Adrenal gland (tissue), 9 donors: ENCODE measurements at regions not wholly inside any gene's neighbourhood (a gene's known extent, or its start where the extent isn't known, plus 50 kb on each side); places are given as distances from the start of the nearest gene placed in this dataset.

Source experiments
- DNase-seq, 7 donors: peaks; one replicate each; pipeline ENCODE4 v3.0.0-alpha.2; 2019 to 2020
- H3K27ac ChIP-seq, 5 donors: fragments of 200-600 bp; sonication (generic) in 4 of 5; 1 replicate in 3 of 5; 2 replicates in 2 of 5; pipeline versions ENCODE4 v1.5.1 to v1.8.0; 2016 to 2020; ENCODE audit warnings: mild to moderate bottlenecking in 1 of 5
- H3K27me3 ChIP-seq: fragments of 200-600 bp; 2 replicates; pipeline ENCODE4 v1.8.0; 2021
- H3K36me3 ChIP-seq, 2 donors: fragments of 200-600 bp; replicated peaks in 1 of 2; 1 replicate in 1 of 2; 2 replicates in 1 of 2; pipeline versions ENCODE4 v1.5.1 to v1.8.0; 2018 to 2022
- H3K4me1 ChIP-seq, 2 donors: fragments of 200-600 bp; replicated peaks in 1 of 2; 1 replicate in 1 of 2; 2 replicates in 1 of 2; pipeline versions ENCODE4 v1.5.1 to v1.8.0; 2018 to 2021
- H3K4me3 ChIP-seq, 4 donors: fragments of 200-600 bp; sonication (generic) in 3 of 4; one replicate each; pipeline ENCODE4 v1.5.1; 2016 to 2018
- H3K9me3 ChIP-seq, 3 donors: fragments of 200-600 bp; sonication (generic) in 1 of 3; replicated peaks in 1 of 3; 1 replicate in 2 of 3; 2 replicates in 1 of 3; pipeline versions ENCODE4 v1.5.1 to v1.8.0; 2016 to 2021
- CTCF ChIP-seq, 6 experiments: fragments of 450-650 bp in 4 of 6; fragments of 200-600 bp in 2 of 6; sonication (generic) in 1 of 6; IDR thresholded peaks; 1 replicate in 5 of 6; 2 replicates in 1 of 6; pipeline versions ENCODE4 v1.5.1 to v1.8.0; 2016 to 2021; ENCODE audit warnings: antibody characterized with exemption in 6 of 6, mild to moderate bottlenecking in 2 of 6, moderate library complexity in 1 of 6
- POLR2A ChIP-seq, 2 donors: fragments of 450-650 bp; IDR thresholded peaks; one replicate each; pipeline ENCODE4 v1.6.1; 2017; ENCODE audit warnings: antibody characterized with exemption in 2 of 2, mild to moderate bottlenecking in 2 of 2, moderate library complexity in 1 of 2
- WGBS, 4 donors: extraction: QIAGEN DNeasy Blood & Tissue Kit in 2 of 4; methylation state at CpG; one replicate each; pipeline versions ENCODE4 v1.1.5 to v1.1.7; 2013 to 2017; 5-methylcytosine and 5-hydroxymethylcytosine counted together
- intact Hi-C, 2 donors: fragments of 100-400 bp; cut with DNase I; formaldehyde crosslinking; loops; one replicate each; pipeline versions ENCODE4 v1.14.1 to v1.15.0; 2022 to 2023
- donor health status: healthy with polysubstance abuse.
- donor health status: Bipolar disorder and iron deficiency.
- donor health status: DM: yes; HTN: yes; CAD: no.
- donor health status: DM: no; HTN: no; CAD: no.
- donor health status: DM: no; HTN: no; CAD: no.

GRCh38 chr1:209207701-209208286, 375.7 kb upstream of the CAMK1G start:
- H3K4me3 ChIP-seq = peak overlapping the region in 1 of 4 donors; percentile 11
- DNase-seq = peak; percentile 33 to 83 (median 64)
- H3K36me3 ChIP-seq = no peaks in the 10 kb centered on the region
- 1 to 3% (median 2%) methylated on average over 18 to 31 of the region's 31 CpGs for WGBS, 4 donors
- peaks cover 0 to 7% of the 10 kb centered on the region in 2 donors for H3K4me1 ChIP-seq
- no peak for TF ChIP-seq POLR2A (IDR thresholded peaks at IDR 0.05)
- peak; percentile 42 to 70 (median 54) for TF ChIP-seq CTCF (IDR thresholded peaks at IDR 0.05)
- peaks cover 18% of the 10 kb centered on the region for H3K27me3 ChIP-seq
- no peaks in the 10 kb centered on the region for H3K9me3 ChIP-seq
- no peak overlapping the region for H3K27ac ChIP-seq
- intact Hi-C loops = loop anchor here (5.0 to 10.0 kb wide), 3 partner anchors 145 to 555 kb away; no protein-coding TSS in a partner anchor

- Histone ChIP-seq H3K9me3 (no peaks in the 10 kb centered on the region), H3K4me1 (peaks cover 0 to 7% of the 10 kb centered on the region in 2 donors), H3K36me3 (no peaks in the 10 kb centered on the region), H3K27ac (no peak overlapping the region), H3K27me3 (peaks cover 24% of the 10 kb centered on the region), H3K4me3 (no peak overlapping the region)
- WGBS, 4 donors = 70 to 100% (median 88%) methylated on average over 1 of the region's 1 CpG
- intact Hi-C loops = loop anchor here (5.0 to 10.0 kb wide), 3 partner anchors 144 to 556 kb away; no protein-coding TSS in a partner anchor
- TF ChIP-seq CTCF (IDR thresholded peaks at IDR 0.05) (no peak), POLR2A (IDR thresholded peaks at IDR 0.05) (no peak)
- no peak for DNase-seq
Measured at GRCh38 chr1:209208648-209209047, 374.9 kb upstream of the CAMK1G start.

- DNase-seq = no peak
- WGBS, 4 donors = 62 to 71% (median 65%) methylated on average over 3 of the region's 3 CpGs
- no peaks in the 10 kb centered on the region for H3K36me3 ChIP-seq
- peaks cover 27% of the 10 kb centered on the region for H3K27me3 ChIP-seq
- H3K4me1 ChIP-seq = no peaks in the 10 kb centered on the region
- intact Hi-C loops = no loop called here
- H3K9me3 ChIP-seq = no peaks in the 10 kb centered on the region
- no peak overlapping the region for H3K4me3 ChIP-seq
- TF ChIP-seq POLR2A (IDR thresholded peaks at IDR 0.05) (no peak), CTCF (IDR thresholded peaks at IDR 0.05) (no peak)
- no peak overlapping the region for H3K27ac ChIP-seq
Measured at GRCh38 chr1:209213989-209214388, 369.5 kb upstream of the CAMK1G start.

DNA sequence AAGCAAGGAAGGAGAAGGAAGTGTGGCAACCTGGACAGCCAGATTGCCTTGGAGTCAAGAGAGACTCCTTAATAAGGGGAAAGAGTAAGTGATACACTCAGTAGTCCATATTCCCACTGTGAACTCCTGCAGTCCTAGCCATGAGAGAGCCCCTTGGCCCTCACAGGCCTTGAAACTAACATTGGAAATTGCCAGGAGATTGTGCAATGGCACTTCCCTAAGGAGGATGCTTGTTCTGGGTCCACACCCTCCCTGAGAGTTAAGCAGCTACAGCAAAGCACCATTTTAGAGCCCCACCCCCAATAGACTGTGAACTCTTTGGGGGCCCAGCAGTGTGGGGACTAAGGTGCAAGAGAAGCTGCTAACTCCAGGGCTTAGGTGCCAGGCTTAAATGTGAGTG, 367.7 kb upstream of the CAMK1G start:
- no peaks in the 10 kb centered on the region for H3K4me1 ChIP-seq
- H3K4me3 ChIP-seq = no peak overlapping the region
- DNase-seq = no peak
- TF ChIP-seq CTCF (IDR thresholded peaks at IDR 0.05) (no peak), POLR2A (IDR thresholded peaks at IDR 0.05) (no peak)
- intact Hi-C loops = no loop called here
- H3K9me3 ChIP-seq = no peaks in the 10 kb centered on the region
- peaks cover 27% of the 10 kb centered on the region for H3K27me3 ChIP-seq
- no peak overlapping the region for H3K27ac ChIP-seq
- H3K36me3 ChIP-seq = no peaks in the 10 kb centered on the region
